SK-N-SH treated with all-trans-retinoic acid at 6 μM for 48 hours (cell line): ENCODE measurements at regions not wholly inside any gene's neighbourhood (a gene's known extent, or its start where the extent isn't known, plus 50 kb on each side); places are given as distances from the start of the nearest gene placed in this dataset.

Source experiments
- ATAC-seq: fragments of 200-7000 bp; cut with Tn5 transposase; 3 replicates; pipeline ENCODE4 v1.9.1; 2020; ENCODE audit warnings: mild to moderate bottlenecking, moderate library complexity
- ARNTL ChIP-seq: fragments of 450-650 bp; formaldehyde crosslinking; IDR thresholded peaks from 2 replicates; pipeline ENCODE4 v1.5.0; 2020; ENCODE audit warnings: low read depth, mild to moderate bottlenecking, moderate library complexity, borderline replicate concordance
- BACH2 ChIP-seq: fragments of 250-450 bp; sonication (Bioruptor Pico); IDR thresholded peaks from 2 replicates; pipeline ENCODE4 v1.9.0; 2021; ENCODE audit warnings: mild to moderate bottlenecking, borderline replicate concordance
- CREB5 ChIP-seq: fragments of 250-450 bp; sonication (Bioruptor Pico); IDR thresholded peaks from 2 replicates; pipeline ENCODE4 v1.5.1; 2020; ENCODE audit warnings: low read depth, mild to moderate bottlenecking, moderate library complexity
- CSDC2 ChIP-seq: fragments of 250-450 bp; sonication (Bioruptor Pico); IDR thresholded peaks from 2 replicates; pipeline ENCODE4 v1.5.0; 2020; ENCODE audit warnings: mild to moderate bottlenecking, moderate library complexity
- CSRNP3 ChIP-seq: fragments of 250-450 bp; sonication (Bioruptor Pico); IDR thresholded peaks from 2 replicates; pipeline ENCODE4 v1.5.1; 2021; ENCODE audit warnings: mild to moderate bottlenecking, moderate library complexity
- GLIS3 ChIP-seq: fragments of 250-450 bp; sonication (Bioruptor Pico); IDR thresholded peaks from 2 replicates; pipeline ENCODE4 v1.5.0; 2020; ENCODE audit warnings: mild to moderate bottlenecking, moderate library complexity
- ISL1 ChIP-seq: fragments of 250-450 bp; sonication (Bioruptor Pico); IDR thresholded peaks from 2 replicates; pipeline ENCODE4 v2.1.2; 2022; ENCODE audit warnings: mild to moderate bottlenecking, moderate library complexity
- OSR1 ChIP-seq: fragments of 250-450 bp; sonication (Bioruptor Pico); IDR thresholded peaks from 2 replicates; pipeline ENCODE4 v1.8.0; 2022; ENCODE audit warnings: moderate library complexity, mild to moderate bottlenecking, inconsistent platforms
- POU6F1 ChIP-seq: fragments of 250-450 bp; sonication (Bioruptor Pico); IDR thresholded peaks from 2 replicates; pipeline ENCODE4 v1.8.0; 2021; ENCODE audit warnings: low read depth, mild to moderate bottlenecking, moderate library complexity, borderline replicate concordance
- PPARA ChIP-seq: fragments of 250-450 bp; sonication (Bioruptor Pico); IDR thresholded peaks from 2 replicates; pipeline ENCODE4 v1.5.0; 2020; ENCODE audit warnings: mild to moderate bottlenecking, borderline replicate concordance
- SNAI2 ChIP-seq: fragments of 250-450 bp; sonication (Bioruptor Pico); IDR thresholded peaks from 2 replicates; pipeline ENCODE4 v1.5.0; 2020; ENCODE audit warnings: mild to moderate bottlenecking, moderate library complexity
- TCF4 ChIP-seq: fragments of 250-450 bp; sonication (Bioruptor Pico); IDR thresholded peaks from 2 replicates; pipeline ENCODE4 v1.8.0; 2021; ENCODE audit warnings: mild to moderate bottlenecking, moderate library complexity, borderline replicate concordance
- TOX ChIP-seq: fragments of 250-450 bp; sonication (Bioruptor Pico); IDR thresholded peaks from 2 replicates; pipeline ENCODE4 v1.8.0; 2021; ENCODE audit warnings: mild to moderate bottlenecking, moderate library complexity, borderline replicate concordance
- TSHZ2 ChIP-seq: fragments of 250-450 bp; sonication (Bioruptor Pico); IDR thresholded peaks from 2 replicates; pipeline ENCODE4 v1.5.0; 2020; ENCODE audit warnings: mild to moderate bottlenecking, moderate library complexity
- ZC3H10 ChIP-seq: fragments of 250-450 bp; sonication (Bioruptor Pico); IDR thresholded peaks from 2 replicates; pipeline ENCODE4 v1.5.1; 2021; ENCODE audit warnings: mild to moderate bottlenecking, moderate library complexity
- ZFP3 ChIP-seq: fragments of 250-450 bp; sonication (Bioruptor Pico); IDR thresholded peaks from 2 replicates; pipeline ENCODE4 v1.5.0; 2020; ENCODE audit warnings: mild to moderate bottlenecking, moderate library complexity
- ZNF565 ChIP-seq: fragments of 450-650 bp; formaldehyde crosslinking; conservative IDR thresholded peaks from 2 replicates; pipeline ENCODE4 v1.5.0; 2020; ENCODE audit warnings: low read depth, mild to moderate bottlenecking, moderate library complexity
- ZNF8 ChIP-seq: fragments of 450-650 bp; formaldehyde crosslinking; IDR thresholded peaks from 2 replicates; pipeline ENCODE4 v1.5.0; 2020; ENCODE audit warnings: mild to moderate bottlenecking, moderate library complexity

- ATAC-seq = no peak
Measured at GRCh38 chr21:32131164-32131563, 147.7 kb downstream of the MIS18A start.

GRCh38 chr21:32130031-32130891 lies 148.6 kb downstream of the MIS18A start:
- no peak for ATAC-seq
- no peak for TF ChIP-seq TCF4 (CRISPR knock-in tag)
- TF ChIP-seq CREB5 (CRISPR knock-in tag) = no peak
- no peak for TF ChIP-seq SNAI2 (CRISPR knock-in tag)

More at GRCh38 chr21:32131164-32131563, 147.7 kb downstream of the MIS18A start:
- TF ChIP-seq OSR1 (CRISPR knock-in tag) (no peak), ARNTL (CRISPR knock-in tag) (no peak), BACH2 (CRISPR knock-in tag) (no peak), ZNF8 (no peak), SNAI2 (CRISPR knock-in tag) (no peak)

- no peak for TF ChIP-seq CSDC2 (CRISPR knock-in tag)
- no peak for TF ChIP-seq ZNF8
- TF ChIP-seq CREB5 (CRISPR knock-in tag) = no peak
- no peak for TF ChIP-seq GLIS3 (CRISPR knock-in tag)
- TF ChIP-seq OSR1 (CRISPR knock-in tag) = no peak
- TF ChIP-seq ISL1 (CRISPR knock-in tag) = 0 out of 2 replicates have a peak, but pooled peaks have one; percentile 30
- TF ChIP-seq, all 23 proteins: peak for 1
- ATAC-seq = no peak
Measured at GRCh38 chr21:32127081-32127480, 151.8 kb downstream of the MIS18A start.

- no peak for TF ChIP-seq OSR1 (CRISPR knock-in tag)
- TF ChIP-seq SNAI2 (CRISPR knock-in tag) = no peak
- TF ChIP-seq ARNTL (CRISPR knock-in tag) = no peak
- no peak for TF ChIP-seq CSRNP3 (CRISPR knock-in tag)
- no peak for TF ChIP-seq ZFP3 (CRISPR knock-in tag)
- TF ChIP-seq TCF4 (CRISPR knock-in tag) = no peak
- TF ChIP-seq GLIS3 (CRISPR knock-in tag) = no peak
- no peak for TF ChIP-seq ZC3H10 (CRISPR knock-in tag)
- TF ChIP-seq ZNF565 (CRISPR knock-in tag) = no peak
- no peak for TF ChIP-seq TSHZ2 (CRISPR knock-in tag)
- TF ChIP-seq TOX (CRISPR knock-in tag) = no peak
- ATAC-seq = no peak
Measured at GRCh38 chr21:32122082-32122481, 156.8 kb downstream of the MIS18A start.

- no peak for ATAC-seq
- TF ChIP-seq CSDC2 (CRISPR knock-in tag) = no peak
Measured at GRCh38 chr21:32120230-32120629, 158.6 kb downstream of the MIS18A start.

GRCh38 chr21:32119811-32120210 lies 159.0 kb downstream of the MIS18A start:
- ATAC-seq = no peak
- TF ChIP-seq ISL1 (CRISPR knock-in tag) (peak; percentile 43; the same call in 1 of the 2 replicates), POU6F1 (CRISPR knock-in tag) (no peak), PPARA (no peak)
